Endothelial cell (in vitro differentiated cells): ENCODE measurements at regions not wholly inside any gene's neighbourhood (a gene's known extent, or its start where the extent isn't known, plus 50 kb on each side); places are given as distances from the start of the nearest gene placed in this dataset.

ENCODE experiments used
- DNase-seq: peaks from one replicate; pipeline ENCODE4 v3.0.0; 2021; ENCODE audit warnings: low spot score
- H3K27ac Mint-ChIP-seq: one replicate; pipeline ENCODE4 v1.8.0; 2021; ENCODE audit warnings: mixed read lengths, inconsistent platforms; ENCODE audit not compliant: unreplicated experiment
- H3K27me3 Mint-ChIP-seq: one replicate; pipeline ENCODE4 v1.8.0; 2021; ENCODE audit warnings: mild to moderate bottlenecking, moderate library complexity, mixed read lengths, inconsistent platforms; ENCODE audit not compliant: unreplicated experiment
- H3K36me3 Mint-ChIP-seq: one replicate; pipeline ENCODE4 v1.8.0; 2021; ENCODE audit warnings: mild to moderate bottlenecking, low read depth, mixed read lengths, inconsistent platforms; ENCODE audit not compliant: unreplicated experiment
- H3K4me1 Mint-ChIP-seq: one replicate; pipeline ENCODE4 v1.8.0; 2021; ENCODE audit warnings: mild to moderate bottlenecking, mixed read lengths, inconsistent platforms; ENCODE audit not compliant: unreplicated experiment
- H3K4me3 Mint-ChIP-seq: one replicate; pipeline ENCODE4 v1.8.0; 2021; ENCODE audit warnings: mild to moderate bottlenecking, mixed read lengths, inconsistent platforms; ENCODE audit not compliant: unreplicated experiment
- H3K9me3 Mint-ChIP-seq: one replicate; pipeline ENCODE4 v1.8.0; 2021; ENCODE audit warnings: mixed read lengths, inconsistent platforms; ENCODE audit not compliant: unreplicated experiment
- TF ChIP-seq, protein P1 (sequence below): fragments of 200-600 bp; sonication (generic); IDR thresholded peaks from one replicate; pipeline ENCODE4 v1.5.0; 2021; ENCODE audit warnings: antibody characterized with exemption; ENCODE audit not compliant: unreplicated experiment

DNA sequence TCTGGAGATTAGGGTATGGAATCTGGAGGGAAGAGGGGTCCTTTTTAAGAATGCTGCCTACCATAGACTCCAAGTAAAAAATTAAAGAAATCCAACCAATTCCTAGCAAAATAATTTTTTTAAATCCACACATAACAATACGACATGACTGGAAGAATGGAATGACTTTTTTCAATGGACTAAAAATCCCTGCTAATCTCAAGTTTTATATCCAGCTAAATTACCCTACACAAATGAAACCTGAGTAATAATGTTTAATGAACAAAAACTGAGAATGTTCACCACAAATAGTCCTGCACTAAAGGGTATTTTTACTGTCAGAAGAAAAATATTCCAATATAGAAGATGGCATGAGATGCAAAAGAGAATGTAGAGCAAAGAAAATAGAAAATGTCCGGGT lies 220.3 kb upstream of the AGTR1 start:
- no peak overlapping the region for H3K4me3 Mint-ChIP-seq
- no peak overlapping the region for H3K27ac Mint-ChIP-seq
- peaks cover 11% of the 10 kb centered on the region for H3K4me1 Mint-ChIP-seq
- no peak for DNase-seq
- TF ChIP-seq, protein P1, sequence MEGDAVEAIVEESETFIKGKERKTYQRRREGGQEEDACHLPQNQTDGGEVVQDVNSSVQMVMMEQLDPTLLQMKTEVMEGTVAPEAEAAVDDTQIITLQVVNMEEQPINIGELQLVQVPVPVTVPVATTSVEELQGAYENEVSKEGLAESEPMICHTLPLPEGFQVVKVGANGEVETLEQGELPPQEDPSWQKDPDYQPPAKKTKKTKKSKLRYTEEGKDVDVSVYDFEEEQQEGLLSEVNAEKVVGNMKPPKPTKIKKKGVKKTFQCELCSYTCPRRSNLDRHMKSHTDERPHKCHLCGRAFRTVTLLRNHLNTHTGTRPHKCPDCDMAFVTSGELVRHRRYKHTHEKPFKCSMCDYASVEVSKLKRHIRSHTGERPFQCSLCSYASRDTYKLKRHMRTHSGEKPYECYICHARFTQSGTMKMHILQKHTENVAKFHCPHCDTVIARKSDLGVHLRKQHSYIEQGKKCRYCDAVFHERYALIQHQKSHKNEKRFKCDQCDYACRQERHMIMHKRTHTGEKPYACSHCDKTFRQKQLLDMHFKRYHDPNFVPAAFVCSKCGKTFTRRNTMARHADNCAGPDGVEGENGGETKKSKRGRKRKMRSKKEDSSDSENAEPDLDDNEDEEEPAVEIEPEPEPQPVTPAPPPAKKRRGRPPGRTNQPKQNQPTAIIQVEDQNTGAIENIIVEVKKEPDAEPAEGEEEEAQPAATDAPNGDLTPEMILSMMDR: no peak
- H3K27me3 Mint-ChIP-seq: no peaks in the 10 kb centered on the region
- H3K9me3 Mint-ChIP-seq: no peaks in the 10 kb centered on the region
- peaks cover 5% of the 10 kb centered on the region for H3K36me3 Mint-ChIP-seq

DNA sequence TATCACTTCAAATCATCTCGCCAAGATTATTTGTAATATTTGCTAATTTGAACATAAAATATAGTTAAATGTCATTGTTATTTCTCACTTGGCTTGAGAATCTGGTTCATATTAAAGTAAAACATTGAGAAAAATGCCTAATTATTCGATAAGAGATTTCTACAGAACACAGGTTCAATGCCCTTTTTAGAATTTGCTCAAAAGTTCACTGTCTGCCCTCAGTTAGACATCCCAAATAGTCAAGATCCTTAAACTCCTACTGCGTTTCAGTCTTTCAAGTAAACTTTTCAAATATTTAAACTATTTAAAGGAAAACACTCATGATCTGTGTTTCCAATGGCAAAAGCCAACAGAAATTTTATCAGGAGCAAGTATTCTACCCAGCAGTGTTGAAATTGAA lies 204.1 kb upstream of the AGTR1 start:
- TF ChIP-seq, protein P1: no peak
- H3K27me3 Mint-ChIP-seq: no peaks in the 10 kb centered on the region
- H3K4me1 Mint-ChIP-seq: no peaks in the 10 kb centered on the region
- H3K27ac Mint-ChIP-seq: no peak overlapping the region
- no peak for DNase-seq
- no peak overlapping the region for H3K4me3 Mint-ChIP-seq
- H3K36me3 Mint-ChIP-seq: no peaks in the 10 kb centered on the region
- no peaks in the 10 kb centered on the region for H3K9me3 Mint-ChIP-seq

DNA sequence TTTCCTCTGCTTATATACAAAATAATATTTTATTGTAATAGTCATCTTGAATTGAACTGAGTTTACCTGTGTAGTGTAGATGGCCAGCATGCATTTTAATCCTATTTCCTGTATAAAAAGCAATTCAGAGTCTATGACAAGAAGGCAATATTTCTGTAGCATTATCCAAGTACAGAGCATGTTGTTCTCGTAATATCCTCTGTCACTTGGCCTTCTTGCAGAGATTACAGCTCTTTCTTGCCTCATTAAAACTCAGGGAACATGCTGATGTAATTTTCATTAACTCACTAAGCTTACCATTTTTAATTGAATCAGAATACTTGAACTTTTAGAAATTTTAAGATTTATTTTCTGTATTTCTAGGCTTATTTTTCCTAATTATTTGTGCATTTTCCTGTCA lies 203.3 kb upstream of the AGTR1 start:
- Mint-ChIP-seq H3K27ac (no peak overlapping the region), H3K4me3 (no peak overlapping the region), H3K36me3 (no peaks in the 10 kb centered on the region), H3K9me3 (no peaks in the 10 kb centered on the region), H3K4me1 (no peaks in the 10 kb centered on the region), H3K27me3 (no peaks in the 10 kb centered on the region)
- no peak for DNase-seq
- TF ChIP-seq, protein P1: no peak

DNA sequence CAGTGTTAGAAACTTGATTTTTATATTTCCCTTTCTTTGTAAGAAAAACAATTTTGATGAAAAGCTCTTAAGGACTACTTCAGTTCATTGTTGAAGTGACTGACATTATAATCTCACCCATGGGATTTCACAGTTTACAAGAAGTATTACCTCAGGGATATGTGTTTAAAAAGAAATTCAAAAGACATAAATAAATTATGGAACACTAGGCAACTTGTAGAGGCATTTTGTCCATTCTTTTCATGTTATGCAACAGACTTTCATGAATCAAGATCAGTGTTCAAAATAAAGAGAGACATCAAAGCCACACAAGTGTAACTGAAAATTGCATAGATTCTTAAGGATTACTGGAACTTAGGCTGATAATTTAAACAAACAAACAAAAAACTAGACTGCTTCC lies 196.8 kb upstream of the AGTR1 start:
- Mint-ChIP-seq H3K4me1 (no peaks in the 10 kb centered on the region), H3K9me3 (no peaks in the 10 kb centered on the region), H3K27me3 (no peaks in the 10 kb centered on the region), H3K36me3 (no peaks in the 10 kb centered on the region), H3K4me3 (no peak overlapping the region), H3K27ac (no peak overlapping the region)
- TF ChIP-seq, protein P1: no peak
- no peak for DNase-seq

DNA sequence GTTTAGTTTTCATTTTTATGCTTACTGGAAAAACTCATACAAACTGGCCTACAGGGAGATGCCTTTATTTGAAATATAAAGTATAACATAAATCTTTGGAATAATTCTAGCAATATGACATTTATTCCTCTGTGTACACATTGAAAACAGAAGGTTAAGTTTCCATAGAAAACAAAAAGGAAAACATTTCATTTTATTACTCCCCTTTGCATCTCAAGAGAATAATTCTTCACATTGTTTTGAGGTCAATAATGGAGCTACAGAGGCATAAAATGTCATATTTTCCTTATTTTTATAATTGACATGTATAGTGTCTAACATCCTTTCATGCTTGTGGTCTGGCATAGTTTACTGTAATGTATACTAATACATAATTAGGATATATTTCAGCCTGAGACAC lies 187.6 kb upstream of the AGTR1 start:
- H3K4me3 Mint-ChIP-seq: no peak overlapping the region
- TF ChIP-seq, protein P1: no peak
- H3K36me3 Mint-ChIP-seq: no peaks in the 10 kb centered on the region
- DNase-seq: no peak
- no peak overlapping the region for H3K27ac Mint-ChIP-seq
- no peaks in the 10 kb centered on the region for H3K27me3 Mint-ChIP-seq
- no peaks in the 10 kb centered on the region for H3K4me1 Mint-ChIP-seq
- H3K9me3 Mint-ChIP-seq: no peaks in the 10 kb centered on the region
